NB4 (cell line): ENCODE measurements at regions not wholly inside any gene's neighbourhood (a gene's known extent, or its start where the extent isn't known, plus 50 kb on each side); places are given as distances from the start of the nearest gene placed in this dataset.

ENCODE experiments used
- DNase-seq: peaks from one replicate; pipeline ENCODE4 v3.0.0; 2010; ENCODE audit warnings: low read depth
- H3K4me3 ChIP-seq: one replicate; pipeline ENCODE4 v1.5.1; 2011; ENCODE audit warnings: mild to moderate bottlenecking, low read depth, low read length, moderate library complexity
- MYC ChIP-seq: IDR thresholded peaks from 2 replicates; pipeline ENCODE4 v1.6.1; 2011; ENCODE audit warnings: low read depth, low read length
- POLR2A ChIP-seq: IDR thresholded peaks from 2 replicates; pipeline ENCODE4 v1.6.1; 2011; ENCODE audit warnings: mild to moderate bottlenecking; ENCODE audit not compliant: insufficient read length; ENCODE audit errors: extremely low read depth
- TF ChIP-seq, protein P1 (sequence below): IDR thresholded peaks from 2 replicates; pipeline ENCODE4 v1.6.1; 2011; ENCODE audit warnings: low read depth, low read length
- TF ChIP-seq, protein P2 (sequence below): IDR thresholded peaks from one replicate; pipeline ENCODE4 v1.5.1; 2012; ENCODE audit warnings: low read depth, low read length

- TF ChIP-seq, protein P1, sequence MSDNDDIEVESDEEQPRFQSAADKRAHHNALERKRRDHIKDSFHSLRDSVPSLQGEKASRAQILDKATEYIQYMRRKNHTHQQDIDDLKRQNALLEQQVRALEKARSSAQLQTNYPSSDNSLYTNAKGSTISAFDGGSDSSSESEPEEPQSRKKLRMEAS: no peak
- TF ChIP-seq, protein P2, sequence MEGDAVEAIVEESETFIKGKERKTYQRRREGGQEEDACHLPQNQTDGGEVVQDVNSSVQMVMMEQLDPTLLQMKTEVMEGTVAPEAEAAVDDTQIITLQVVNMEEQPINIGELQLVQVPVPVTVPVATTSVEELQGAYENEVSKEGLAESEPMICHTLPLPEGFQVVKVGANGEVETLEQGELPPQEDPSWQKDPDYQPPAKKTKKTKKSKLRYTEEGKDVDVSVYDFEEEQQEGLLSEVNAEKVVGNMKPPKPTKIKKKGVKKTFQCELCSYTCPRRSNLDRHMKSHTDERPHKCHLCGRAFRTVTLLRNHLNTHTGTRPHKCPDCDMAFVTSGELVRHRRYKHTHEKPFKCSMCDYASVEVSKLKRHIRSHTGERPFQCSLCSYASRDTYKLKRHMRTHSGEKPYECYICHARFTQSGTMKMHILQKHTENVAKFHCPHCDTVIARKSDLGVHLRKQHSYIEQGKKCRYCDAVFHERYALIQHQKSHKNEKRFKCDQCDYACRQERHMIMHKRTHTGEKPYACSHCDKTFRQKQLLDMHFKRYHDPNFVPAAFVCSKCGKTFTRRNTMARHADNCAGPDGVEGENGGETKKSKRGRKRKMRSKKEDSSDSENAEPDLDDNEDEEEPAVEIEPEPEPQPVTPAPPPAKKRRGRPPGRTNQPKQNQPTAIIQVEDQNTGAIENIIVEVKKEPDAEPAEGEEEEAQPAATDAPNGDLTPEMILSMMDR: peak; percentile 41
- TF ChIP-seq MYC: no peak
- no peak for TF ChIP-seq POLR2A
- H3K4me3 ChIP-seq: no peak overlapping the region
- DNase-seq: peak; percentile 53
Measured at GRCh38 chr18:30280861-30281470, 761.6 kb downstream of the DSC3 start.

GRCh38 chr18:30280186-30280585 is 762.4 kb downstream of the DSC3 start:
- TF ChIP-seq, protein P2: no peak
- TF ChIP-seq MYC (no peak), POLR2A (no peak)
- TF ChIP-seq, protein P1: no peak
- H3K4me3 ChIP-seq: no peak overlapping the region
- DNase-seq: no peak

GRCh38 chr18:30277676-30278075 is 764.9 kb downstream of the DSC3 start:
- no peak for DNase-seq
- TF ChIP-seq, protein P2: no peak
- TF ChIP-seq POLR2A (no peak), MYC (no peak)
- TF ChIP-seq, protein P1: no peak
- no peak overlapping the region for H3K4me3 ChIP-seq

GRCh38 chr18:30271716-30272115 is 770.8 kb downstream of the DSC3 start:
- no peak for DNase-seq
- H3K4me3 ChIP-seq: no peak overlapping the region
- TF ChIP-seq, protein P2: no peak
- TF ChIP-seq MYC (no peak), POLR2A (no peak)
- TF ChIP-seq, protein P1: no peak

GRCh38 chr18:30265190-30265589 is 777.4 kb downstream of the DSC3 start:
- no peak overlapping the region for H3K4me3 ChIP-seq
- TF ChIP-seq MYC (no peak), POLR2A (no peak)
- TF ChIP-seq, protein P2: no peak
- TF ChIP-seq, protein P1: no peak
- no peak for DNase-seq

GRCh38 chr18:30254331-30254730 is 788.2 kb downstream of the DSC3 start:
- TF ChIP-seq, protein P2: no peak
- no peak for TF ChIP-seq POLR2A
- TF ChIP-seq MYC: no peak
- TF ChIP-seq, protein P1: no peak
- no peak for DNase-seq
- H3K4me3 ChIP-seq: no peak overlapping the region
